ENCODE measurements at regions not wholly inside any gene's neighbourhood (a gene's known extent, or its start where the extent isn't known, plus 50 kb on each side); places are given as distances from the start of the nearest gene placed in this dataset.
"Not testable (repeated sequence)": the region's sequence is repeated elsewhere in the genome, so short reads cannot be mapped to it uniquely, and the experiment has no call there.

DNA sequence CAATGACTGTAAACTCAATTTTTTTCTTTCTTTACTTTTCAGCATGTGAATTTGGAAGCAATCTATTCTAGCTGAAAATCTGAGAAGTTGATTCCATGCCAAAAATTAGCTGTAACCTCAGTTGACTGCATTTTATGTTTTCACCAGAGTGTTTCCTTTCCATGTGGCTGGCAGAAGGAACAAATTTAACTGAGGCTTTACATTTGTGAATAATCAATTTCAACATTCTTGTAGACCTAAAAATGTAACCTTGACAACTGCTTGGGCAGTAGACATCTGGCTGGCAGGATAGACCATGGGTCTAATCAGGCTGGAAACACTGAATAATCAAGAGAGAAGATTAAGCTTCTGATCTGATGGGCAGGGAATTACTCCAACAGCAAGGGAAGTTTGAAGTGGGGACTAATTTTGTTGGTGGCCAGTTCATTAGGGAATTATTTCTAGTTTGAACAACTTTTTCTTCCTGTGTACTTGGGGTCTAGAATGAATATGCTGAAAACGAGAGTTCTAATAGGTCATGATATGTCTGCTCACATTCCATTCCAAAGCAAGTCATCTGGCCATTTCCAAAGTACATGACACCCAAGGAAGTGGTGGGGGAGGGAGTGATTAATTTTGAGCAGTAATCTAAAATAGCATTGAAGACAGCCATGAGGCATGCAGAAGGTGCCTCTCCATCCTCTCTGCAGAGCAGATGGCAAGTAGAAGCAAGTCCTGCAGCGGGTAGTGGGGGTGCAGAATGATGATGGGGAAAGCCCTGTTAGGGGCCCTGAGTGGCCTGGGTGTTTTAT is 68.2 kb downstream of the ATP23 start:
- Histone ChIP-seq H3K4me1 (no peaks in the 10 kb centered on the region), H3K9me3 (no peaks in the 10 kb centered on the region), H3K4me3 (no peak overlapping the region), H3K27ac (no peak overlapping the region), H3K27me3 (ENCODE audit: insufficient read depth in 3 of 3, low read length in 2 of 3) (no peaks in the 10 kb centered on the region), H3K36me3 (ENCODE audit: insufficient read depth in 1 of 2, low read depth in 1 of 2) (no peaks in the 10 kb centered on the region)
- ATAC-seq = no peak
- WGBS, 3 donors = 60 to 72% (median 61%) methylated on average over 2 of the region's 2 CpGs
- intact Hi-C loops (cut with DNase I) = no loop called here
- no peak for DNase-seq
- TF ChIP-seq CTCF (IDR thresholded peaks at IDR 0.05) = no peak

- Histone ChIP-seq H3K36me3 (ENCODE audit: insufficient read depth in 1 of 2, low read depth in 1 of 2) (no peaks in the 10 kb centered on the region), H3K4me3 (no peak overlapping the region), H3K27me3 (ENCODE audit: insufficient read depth in 3 of 3, low read length in 2 of 3) (no peaks in the 10 kb centered on the region), H3K27ac (no peak overlapping the region), H3K9me3 (no peaks in the 10 kb centered on the region), H3K4me1 (no peaks in the 10 kb centered on the region)
- ATAC-seq (no peak), DNase-seq (no peak)
- no peak for TF ChIP-seq CTCF (IDR thresholded peaks at IDR 0.05)
- intact Hi-C loops (cut with DNase I) = no loop called here
- WGBS, 3 donors = 0 to 97% (median 0%) methylated on average over 1 of the region's 1 CpG
Observed at GRCh38 chr12:58011676-58012075, 70.3 kb downstream of the ATP23 start.

GRCh38 chr12:58022379-58023020 is 81.1 kb downstream of the ATP23 start:
- H3K36me3 ChIP-seq (ENCODE audit: insufficient read depth in 1 of 2, low read depth in 1 of 2); H3K27ac ChIP-seq; ATAC-seq; intact Hi-C loops (cut with DNase I); H3K4me3 ChIP-seq; H3K9me3 ChIP-seq; H3K27me3 ChIP-seq (ENCODE audit: insufficient read depth in 3 of 3, low read length in 2 of 3); H3K4me1 ChIP-seq; DNase-seq: not testable (repeated sequence)
- 65 to 75% (median 73%) methylated on average over 6 of the region's 6 CpGs for WGBS, 3 donors

- TF ChIP-seq CTCF (IDR thresholded peaks at IDR 0.05) = no peak
- Histone ChIP-seq H3K4me3 (no peak overlapping the region), H3K9me3 (no peaks in the 10 kb centered on the region), H3K27ac (no peak overlapping the region), H3K4me1 (no peaks in the 10 kb centered on the region), H3K36me3 (ENCODE audit: insufficient read depth in 1 of 2, low read depth in 1 of 2) (no peaks in the 10 kb centered on the region), H3K27me3 (ENCODE audit: insufficient read depth in 3 of 3, low read length in 2 of 3) (no peaks in the 10 kb centered on the region)
- DNase-seq (no peak), ATAC-seq (no peak)
- intact Hi-C loops (cut with DNase I) = no loop called here
Observed at GRCh38 chr12:58025431-58025830, 84.1 kb downstream of the ATP23 start.

GRCh38 chr12:58026426-58026825 is 85.1 kb downstream of the ATP23 start:
- H3K4me3 ChIP-seq = no peak overlapping the region
- intact Hi-C loops (cut with DNase I) = no loop called here
- no peaks in the 10 kb centered on the region for H3K9me3 ChIP-seq
- H3K4me1 ChIP-seq = no peaks in the 10 kb centered on the region
- TF ChIP-seq CTCF (IDR thresholded peaks at IDR 0.05) = no peak
- H3K27ac ChIP-seq = no peak overlapping the region
- DNase-seq = no peak
- no peaks in the 10 kb centered on the region for H3K27me3 ChIP-seq (ENCODE audit: insufficient read depth in 3 of 3, low read length in 2 of 3)
- no peaks in the 10 kb centered on the region for H3K36me3 ChIP-seq (ENCODE audit: insufficient read depth in 1 of 2, low read depth in 1 of 2)
- ATAC-seq = no peak
